ENCODE measurements at regions not wholly inside any gene's neighbourhood (a gene's known extent, or its start where the extent isn't known, plus 50 kb on each side); places are given as distances from the start of the nearest gene placed in this dataset.
"Not testable (repeated sequence)": the region's sequence is repeated elsewhere in the genome, so short reads cannot be mapped to it uniquely, and the experiment has no call there.

- H3K9ac ChIP-seq (ENCODE audit: insufficient read depth, low read depth, low read length): no peak overlapping the region
- 23% methylated on average over 16 of the region's 17 CpGs for WGBS (ENCODE audit: low lambda C conversion rate)
- no peak overlapping the region for H2AFZ ChIP-seq (ENCODE audit: low read length)
- H3K36me3 ChIP-seq (replicated peaks in 1 of 2; ENCODE audit: control insufficient read depth in 1 of 2, insufficient read depth in 2 of 2, low read length in 2 of 2): no peaks in the 10 kb centered on the region
- ATAC-seq (no peak), FAIRE-seq (no peak), DNase-seq (ENCODE audit: low spot score) (no peak)
- no peaks in the 10 kb centered on the region for H3K9me3 ChIP-seq (ENCODE audit: low read length)
- H3K4me3 ChIP-seq (replicated peaks in 1 of 3; ENCODE audit: insufficient read depth in 1 of 3, low read depth in 2 of 3, low read length in 3 of 3): no peak overlapping the region
- TF ChIP-seq NRL (CRISPR knock-in tag; IDR thresholded peaks at IDR 0.05; ENCODE audit: borderline replicate concordance): no peak
- H4K20me1 ChIP-seq (ENCODE audit: insufficient read depth, low read length): no peaks in the 10 kb centered on the region
- ChIA-PET CTCF (ENCODE audit: low intra/inter-chr PET ratio, low total read pairs) (no interaction called here), POLR2A (no interaction called here)
- no peaks in the 10 kb centered on the region for H3K4me1 ChIP-seq (ENCODE audit: insufficient read depth, low read length)
- H3K4me2 ChIP-seq (ENCODE audit: low read depth, low read length): no peak overlapping the region
- H3K79me2 ChIP-seq (ENCODE audit: insufficient read depth, low read length): no peaks in the 10 kb centered on the region
- BruUV-seq (replicated peaks): no TSS peak
- H3K27ac ChIP-seq (ENCODE audit: extremely low read length, insufficient read depth, low read length): no peak overlapping the region
- H3K27me3 ChIP-seq (ENCODE audit: control insufficient read depth in 1 of 2, insufficient read depth in 2 of 2, low read length in 2 of 2): peaks cover 4 to 11% of the 10 kb centered on the region in 2 experiments; a peak in 4 of 5 replicates
- in situ Hi-C loops (cut with HindIII; ENCODE audit: extremely low pct_ligation_motif_present, low pct_unique_long_range_greater_than_20kb) (no loop called here), intact Hi-C loops (cut with micrococcal nuclease; ENCODE audit: unreplicated experiment) (no loop called here)
Measured at GRCh38 chr14:105641075-105641937, 114.9 kb downstream of the TMEM121 start.

- in situ Hi-C loops (cut with HindIII; ENCODE audit: extremely low pct_ligation_motif_present, low pct_unique_long_range_greater_than_20kb); H3K4me1 ChIP-seq (ENCODE audit: insufficient read depth, low read length); H3K4me2 ChIP-seq (ENCODE audit: low read depth, low read length); FAIRE-seq; BruUV-seq (replicated peaks); intact Hi-C loops (cut with micrococcal nuclease; ENCODE audit: unreplicated experiment); H3K36me3 ChIP-seq (replicated peaks in 1 of 2; ENCODE audit: control insufficient read depth in 1 of 2, insufficient read depth in 2 of 2, low read length in 2 of 2); POLR2A ChIA-PET; H4K20me1 ChIP-seq (ENCODE audit: insufficient read depth, low read length); ATAC-seq; CTCF ChIA-PET (ENCODE audit: low intra/inter-chr PET ratio, low total read pairs); H3K9me3 ChIP-seq (ENCODE audit: low read length); H2AFZ ChIP-seq (ENCODE audit: low read length); H3K27ac ChIP-seq (ENCODE audit: extremely low read length, insufficient read depth, low read length); H3K4me3 ChIP-seq (replicated peaks in 1 of 3; ENCODE audit: insufficient read depth in 1 of 3, low read depth in 2 of 3, low read length in 3 of 3); H3K9ac ChIP-seq (ENCODE audit: insufficient read depth, low read depth, low read length); H3K79me2 ChIP-seq (ENCODE audit: insufficient read depth, low read length); DNase-seq (ENCODE audit: low spot score): not testable (repeated sequence)
- WGBS (ENCODE audit: low lambda C conversion rate): no CpG with 5 or more reads among the region's 12 CpGs
- H3K27me3 ChIP-seq (ENCODE audit: control insufficient read depth in 1 of 2, insufficient read depth in 2 of 2, low read length in 2 of 2): peaks cover 4 to 11% of the 10 kb centered on the region in 2 experiments; a peak in 4 of 5 replicates
Measured at GRCh38 chr14:105641951-105642350, 115.6 kb downstream of the TMEM121 start.

DNA sequence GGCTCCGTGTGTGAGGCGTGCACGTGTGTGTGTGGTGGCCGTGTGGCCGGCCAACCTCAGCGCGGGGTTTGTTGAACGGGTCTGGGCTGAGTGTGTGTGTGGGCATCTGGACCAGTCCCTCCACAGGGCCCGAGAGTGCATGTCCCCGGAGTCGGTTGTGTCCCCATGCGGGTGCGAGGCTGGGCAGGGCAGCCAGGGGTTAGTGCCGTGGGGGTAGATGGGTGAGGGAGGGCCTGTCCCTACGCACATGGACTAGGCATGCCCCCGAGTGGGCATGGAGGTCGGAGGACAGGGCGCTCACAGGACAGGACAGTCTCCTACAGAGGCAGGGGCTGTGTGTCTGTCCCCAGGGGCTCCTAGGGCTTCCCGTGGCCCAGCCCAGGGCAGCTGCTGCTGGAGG lies 116.1 kb downstream of the TMEM121 start:
- H2AFZ ChIP-seq (ENCODE audit: low read length); H4K20me1 ChIP-seq (ENCODE audit: insufficient read depth, low read length); H3K4me2 ChIP-seq (ENCODE audit: low read depth, low read length); H3K4me1 ChIP-seq (ENCODE audit: insufficient read depth, low read length); H3K9ac ChIP-seq (ENCODE audit: insufficient read depth, low read depth, low read length); intact Hi-C loops (cut with micrococcal nuclease; ENCODE audit: unreplicated experiment); BruUV-seq (replicated peaks); H3K9me3 ChIP-seq (ENCODE audit: low read length); FAIRE-seq; H3K4me3 ChIP-seq (replicated peaks in 1 of 3; ENCODE audit: insufficient read depth in 1 of 3, low read depth in 2 of 3, low read length in 3 of 3); H3K79me2 ChIP-seq (ENCODE audit: insufficient read depth, low read length); H3K27ac ChIP-seq (ENCODE audit: extremely low read length, insufficient read depth, low read length); POLR2A ChIA-PET; ATAC-seq; CTCF ChIA-PET (ENCODE audit: low intra/inter-chr PET ratio, low total read pairs); H3K36me3 ChIP-seq (replicated peaks in 1 of 2; ENCODE audit: control insufficient read depth in 1 of 2, insufficient read depth in 2 of 2, low read length in 2 of 2); in situ Hi-C loops (cut with HindIII; ENCODE audit: extremely low pct_ligation_motif_present, low pct_unique_long_range_greater_than_20kb); DNase-seq (ENCODE audit: low spot score): not testable (repeated sequence)
- WGBS (ENCODE audit: low lambda C conversion rate): no CpG with 5 or more reads among the region's 19 CpGs
- peaks cover 4 to 11% of the 10 kb centered on the region in 2 experiments; a peak in 4 of 5 replicates for H3K27me3 ChIP-seq (ENCODE audit: control insufficient read depth in 1 of 2, insufficient read depth in 2 of 2, low read length in 2 of 2)

- POLR2A ChIA-PET; H2AFZ ChIP-seq (ENCODE audit: low read length); H3K79me2 ChIP-seq (ENCODE audit: insufficient read depth, low read length); ATAC-seq; BruUV-seq (replicated peaks); H3K9ac ChIP-seq (ENCODE audit: insufficient read depth, low read depth, low read length); intact Hi-C loops (cut with micrococcal nuclease; ENCODE audit: unreplicated experiment); H3K4me1 ChIP-seq (ENCODE audit: insufficient read depth, low read length); H3K4me3 ChIP-seq (replicated peaks in 1 of 3; ENCODE audit: insufficient read depth in 1 of 3, low read depth in 2 of 3, low read length in 3 of 3); DNase-seq (ENCODE audit: low spot score); H4K20me1 ChIP-seq (ENCODE audit: insufficient read depth, low read length); in situ Hi-C loops (cut with HindIII; ENCODE audit: extremely low pct_ligation_motif_present, low pct_unique_long_range_greater_than_20kb); H3K36me3 ChIP-seq (replicated peaks in 1 of 2; ENCODE audit: control insufficient read depth in 1 of 2, insufficient read depth in 2 of 2, low read length in 2 of 2); H3K9me3 ChIP-seq (ENCODE audit: low read length); H3K4me2 ChIP-seq (ENCODE audit: low read depth, low read length); FAIRE-seq; H3K27ac ChIP-seq (ENCODE audit: extremely low read length, insufficient read depth, low read length); CTCF ChIA-PET (ENCODE audit: low intra/inter-chr PET ratio, low total read pairs): not testable (repeated sequence)
- WGBS (ENCODE audit: low lambda C conversion rate): 2% methylated on average over 19 of the region's 30 CpGs
- H3K27me3 ChIP-seq (ENCODE audit: control insufficient read depth in 1 of 2, insufficient read depth in 2 of 2, low read length in 2 of 2): peaks cover 7 to 11% of the 10 kb centered on the region in 2 experiments; a peak in 4 of 5 replicates
Measured at GRCh38 chr14:105643406-105644052, 117.1 kb downstream of the TMEM121 start.

Data from HepG2 (cell line).